ENCODE measurements at regions not wholly inside any gene's neighbourhood (a gene's known extent, or its start where the extent isn't known, plus 50 kb on each side); places are given as distances from the start of the nearest gene placed in this dataset.

GRCh38 chr21:29233611-29234540 lies 64.8 kb upstream of the BACH1 start:
- Histone ChIP-seq H3K4me3 (no peak overlapping the region), H3K4me1 (peaks cover 27% of the 10 kb centered on the region), H3K27ac (no peak overlapping the region), H3K36me3 (no peaks in the 10 kb centered on the region), H3K9me3 (no peaks in the 10 kb centered on the region), H3K27me3 (no peaks in the 10 kb centered on the region)
- no peak for DNase-seq (ENCODE audit: low spot score in 2 of 2)
- WGBS = 74% methylated on average over 11 of the region's 11 CpGs
- no peak for TF ChIP-seq POLR2A (IDR thresholded peaks at IDR 0.05)
- TF ChIP-seq EP300 (IDR thresholded peaks at IDR 0.05) = no peak
- no peak for TF ChIP-seq CTCF (IDR thresholded peaks at IDR 0.05)
- no peak for TF ChIP-seq POLR2AphosphoS5 (IDR thresholded peaks at IDR 0.05)

GRCh38 chr21:29235714-29236197 lies 63.0 kb upstream of the BACH1 start:
- Histone ChIP-seq H3K27me3 (no peaks in the 10 kb centered on the region), H3K9me3 (no peaks in the 10 kb centered on the region), H3K27ac (no peak overlapping the region), H3K4me3 (no peak overlapping the region), H3K36me3 (no peaks in the 10 kb centered on the region), H3K4me1 (peaks cover 25% of the 10 kb centered on the region)
- DNase-seq (ENCODE audit: low spot score in 2 of 2) = no peak
- no peak for TF ChIP-seq POLR2AphosphoS5 (IDR thresholded peaks at IDR 0.05)
- TF ChIP-seq POLR2A (IDR thresholded peaks at IDR 0.05) = no peak
- WGBS = 81% methylated on average over 4 of the region's 4 CpGs

GRCh38 chr21:29236201-29236600 lies 62.5 kb upstream of the BACH1 start:
- Histone ChIP-seq H3K27ac (no peak overlapping the region), H3K27me3 (no peaks in the 10 kb centered on the region), H3K36me3 (no peaks in the 10 kb centered on the region), H3K4me1 (peaks cover 24% of the 10 kb centered on the region), H3K4me3 (no peak overlapping the region), H3K9me3 (no peaks in the 10 kb centered on the region)
- no peak for DNase-seq (ENCODE audit: low spot score in 2 of 2)
- 69% methylated on average over 2 of the region's 2 CpGs for WGBS
- TF ChIP-seq CTCF (IDR thresholded peaks at IDR 0.05) = no peak

GRCh38 chr21:29237110-29238052 lies 61.3 kb upstream of the BACH1 start:
- Histone ChIP-seq H3K4me1 (peaks cover 24% of the 10 kb centered on the region), H3K9me3 (no peaks in the 10 kb centered on the region), H3K4me3 (no peak overlapping the region), H3K27ac (peak overlapping the region; percentile 31), H3K36me3 (no peaks in the 10 kb centered on the region), H3K27me3 (no peaks in the 10 kb centered on the region)
- 43% methylated on average over 3 of the region's 3 CpGs for WGBS
- no peak for DNase-seq (ENCODE audit: low spot score in 2 of 2)
- TF ChIP-seq POLR2A (IDR thresholded peaks at IDR 0.05) (no peak), EP300 (IDR thresholded peaks at IDR 0.05) (no peak), POLR2AphosphoS5 (IDR thresholded peaks at IDR 0.05) (no peak), CTCF (IDR thresholded peaks at IDR 0.05) (no peak)

GRCh38 chr21:29238053-29238966 lies 60.4 kb upstream of the BACH1 start:
- TF ChIP-seq POLR2AphosphoS5 (IDR thresholded peaks at IDR 0.05) (no peak), EP300 (IDR thresholded peaks at IDR 0.05) (no peak), POLR2A (IDR thresholded peaks at IDR 0.05) (no peak), CTCF (IDR thresholded peaks at IDR 0.05) (no peak)
- H3K27me3 ChIP-seq = no peaks in the 10 kb centered on the region
- H3K9me3 ChIP-seq = no peaks in the 10 kb centered on the region
- H3K4me3 ChIP-seq = no peak overlapping the region
- H3K27ac ChIP-seq = no peak overlapping the region
- peaks cover 24% of the 10 kb centered on the region for H3K4me1 ChIP-seq
- no peak for DNase-seq (ENCODE audit: low spot score in 2 of 2)
- H3K36me3 ChIP-seq = no peaks in the 10 kb centered on the region
- WGBS = 57% methylated on average over 6 of the region's 6 CpGs

Data from suprapubic skin (tissue), 4 donors.